GM23338 (cell line): ENCODE measurements at regions not wholly inside any gene's neighbourhood (a gene's known extent, or its start where the extent isn't known, plus 50 kb on each side); places are given as distances from the start of the nearest gene placed in this dataset.
A peak's percentile ranks its signal among the peaks of the same experiment; 100 is the strongest.

Experiments used
- ATAC-seq: fragments of 200-7000 bp; cut with Tn5 transposase; 3 replicates; pipeline ENCODE4 v1.9.1; 2020
- DNase-seq: peaks from one replicate; pipeline ENCODE4 v3.0.0-alpha.2; 2015; ENCODE audit warnings: low spot score
- H2AFZ ChIP-seq: fragments of 200-600 bp; sonication (generic); 2 replicates; pipeline ENCODE4 v1.8.0; 2016; ENCODE audit warnings: antibody characterized with exemption, mild to moderate bottlenecking, moderate library complexity
- H3F3A ChIP-seq: fragments of 200-600 bp; sonication (generic); replicated peaks from 2 replicates; pipeline ENCODE4 v1.8.0; 2017; ENCODE audit warnings: antibody characterized with exemption, mixed run types, low read depth
- H3K27ac ChIP-seq: fragments of 200-600 bp; sonication (generic); 2 replicates; pipeline ENCODE4 v1.6.1; 2016; ENCODE audit warnings: low read depth
- H3K27me3 ChIP-seq: fragments of 200-600 bp; sonication (generic); 2 replicates; pipeline ENCODE4 v1.8.0; 2016; ENCODE audit warnings: mild to moderate bottlenecking, mixed run types, moderate library complexity; ENCODE audit not compliant: insufficient read depth
- H3K36me3 ChIP-seq: fragments of 200-600 bp; sonication (generic); 2 replicates; pipeline ENCODE4 v1.8.0; 2016; ENCODE audit warnings: mild to moderate bottlenecking; ENCODE audit not compliant: insufficient read depth
- H3K4me1 ChIP-seq: fragments of 200-600 bp; sonication (generic); 2 replicates; pipeline ENCODE4 v1.8.0; 2016; ENCODE audit warnings: mild to moderate bottlenecking, moderate library complexity; ENCODE audit not compliant: insufficient read depth
- H3K4me2 ChIP-seq: fragments of 200-600 bp; sonication (generic); 2 replicates; pipeline ENCODE4 v1.7.1; 2017; ENCODE audit warnings: mixed run types
- H3K4me3 ChIP-seq: fragments of 200-600 bp; sonication (generic); 2 replicates; pipeline ENCODE4 v1.6.1; 2016; ENCODE audit warnings: mixed run types
- H3K79me2 ChIP-seq: fragments of 200-600 bp; sonication (generic); replicated peaks from 2 replicates; pipeline ENCODE4 v1.8.0; 2017; ENCODE audit warnings: mild to moderate bottlenecking; ENCODE audit not compliant: insufficient read depth
- H3K9me2 ChIP-seq: fragments of 200-600 bp; sonication (generic); 2 replicates; pipeline ENCODE4 v1.8.0; 2017; ENCODE audit not compliant: insufficient read depth
- H4K20me1 ChIP-seq: fragments of 200-600 bp; sonication (generic); replicated peaks from 2 replicates; pipeline ENCODE4 v1.8.0; 2017; ENCODE audit warnings: mild to moderate bottlenecking; ENCODE audit not compliant: insufficient read depth
- H3K27ac Mint-ChIP-seq: 2 replicates; pipeline ENCODE4 v1.8.0; 2020; ENCODE audit warnings: inconsistent platforms, mild to moderate bottlenecking, moderate library complexity, mixed read lengths
- H3K27me3 Mint-ChIP-seq: 3 replicates; pipeline ENCODE4 v1.8.0; 2022; ENCODE audit warnings: low read depth, mild to moderate bottlenecking, moderate library complexity, mixed read lengths, inconsistent platforms; ENCODE audit not compliant: insufficient read depth, poor library complexity
- H3K36me3 Mint-ChIP-seq: 3 replicates; pipeline ENCODE4 v1.8.0; 2021; ENCODE audit warnings: low read depth, mild to moderate bottlenecking, inconsistent platforms, moderate library complexity, mixed read lengths
- H3K4me1 Mint-ChIP-seq: 3 replicates; pipeline ENCODE4 v1.8.0; 2020; ENCODE audit warnings: mild to moderate bottlenecking, inconsistent platforms, mixed read lengths
- H3K4me3 Mint-ChIP-seq: 3 replicates; pipeline ENCODE4 v1.8.0; 2021; ENCODE audit warnings: moderate library complexity, mild to moderate bottlenecking, inconsistent platforms, mixed read lengths
- H3K9me3 Mint-ChIP-seq: 3 replicates; pipeline ENCODE4 v1.8.0; 2020; ENCODE audit warnings: moderate library complexity, mild to moderate bottlenecking, inconsistent platforms, mixed read lengths
- EZH2phosphoT487 ChIP-seq: fragments of 200-600 bp; sonication (generic); IDR thresholded peaks from one replicate; pipeline ENCODE4 v1.8.1; 2018; ENCODE audit warnings: antibody characterized with exemption; ENCODE audit not compliant: unreplicated experiment
- JUNB ChIP-seq: IDR thresholded peaks from one replicate; pipeline ENCODE4 v1.6.1; 2016; ENCODE audit warnings: antibody characterized with exemption; ENCODE audit not compliant: unreplicated experiment
- NANOG ChIP-seq: IDR thresholded peaks from 2 replicates; pipeline ENCODE4 v1.6.1; 2016; ENCODE audit warnings: antibody characterized with exemption, borderline replicate concordance
- POLR2AphosphoS5 ChIP-seq: IDR thresholded peaks from 2 replicates; pipeline ENCODE4 v1.6.1; 2016; ENCODE audit warnings: antibody characterized with exemption, low read depth
- STAT1 ChIP-seq: IDR thresholded peaks from one replicate; pipeline ENCODE4 v1.6.1; 2016; ENCODE audit warnings: antibody characterized with exemption; ENCODE audit not compliant: unreplicated experiment
- ZNF331 ChIP-seq: fragments of 250-450 bp; sonication (Bioruptor Pico); IDR thresholded peaks from 2 replicates; pipeline ENCODE4 v1.5.0; 2020; ENCODE audit warnings: low read depth, mild to moderate bottlenecking, moderate library complexity
- TF ChIP-seq, protein P1 (sequence below): IDR thresholded peaks from one replicate; pipeline ENCODE4 v1.6.1; 2018; ENCODE audit warnings: antibody characterized with exemption; ENCODE audit not compliant: unreplicated experiment
- TF ChIP-seq, protein P2 (sequence below), 2 experiments: fragments of 200-600 bp in 1 of 2; sonication (generic) in 1 of 2; conservative IDR thresholded peaks; 2 replicates each; pipeline versions ENCODE4 v1.5.1 to v1.6.1; 2016 to 2017; ENCODE audit warnings: antibody characterized with exemption in 2 of 2, low read depth in 2 of 2, mild to moderate bottlenecking in 2 of 2, moderate library complexity in 1 of 2
- TF ChIP-seq, protein P3 (sequence below): fragments of 250-450 bp; sonication (Bioruptor Pico); IDR thresholded peaks from 2 replicates; pipeline ENCODE4 v1.5.0; 2020; ENCODE audit warnings: mild to moderate bottlenecking, moderate library complexity

DNA sequence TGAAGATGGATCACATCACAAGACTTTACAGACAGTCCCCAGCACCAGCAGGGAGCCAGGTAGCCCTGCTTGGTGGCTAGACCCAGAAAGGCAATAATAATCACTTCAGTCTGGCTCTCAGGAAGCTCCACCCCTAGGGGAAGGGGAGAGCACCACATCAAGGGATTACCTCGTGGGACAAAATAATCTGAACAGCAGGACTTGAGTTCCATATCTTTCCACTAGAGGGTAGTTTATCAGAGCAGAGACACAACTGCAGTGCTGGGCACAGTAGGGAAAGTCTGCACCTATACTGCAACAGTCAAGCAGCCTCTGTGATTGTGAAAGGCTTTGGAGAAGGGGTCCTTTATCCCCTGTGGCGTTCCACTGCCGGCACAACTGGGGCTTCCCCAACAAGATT lies 547.0 kb upstream of the POU3F4 start:
- H4K20me1 ChIP-seq: no peaks in the 10 kb centered on the region
- Mint-ChIP-seq H3K27me3 (no peaks in the 10 kb centered on the region), H3K4me1 (no peaks in the 10 kb centered on the region), H3K27ac (no peak overlapping the region), H3K4me3 (no peak overlapping the region), H3K36me3 (no peaks in the 10 kb centered on the region), H3K9me3 (no peaks in the 10 kb centered on the region)
- peak; percentile 66 for ATAC-seq
- H3K27me3 ChIP-seq: no peaks in the 10 kb centered on the region
- H3K4me3 ChIP-seq: no peak overlapping the region
- DNase-seq: peak; percentile 15
- H3K36me3 ChIP-seq: no peaks in the 10 kb centered on the region
- H3K27ac ChIP-seq: no peak overlapping the region
- no peaks in the 10 kb centered on the region for H3K79me2 ChIP-seq
- TF ChIP-seq STAT1 (no peak), EZH2phosphoT487 (no peak), JUNB (no peak), POLR2AphosphoS5 (no peak), ZNF331 (no peak)
- TF ChIP-seq, protein P1, sequence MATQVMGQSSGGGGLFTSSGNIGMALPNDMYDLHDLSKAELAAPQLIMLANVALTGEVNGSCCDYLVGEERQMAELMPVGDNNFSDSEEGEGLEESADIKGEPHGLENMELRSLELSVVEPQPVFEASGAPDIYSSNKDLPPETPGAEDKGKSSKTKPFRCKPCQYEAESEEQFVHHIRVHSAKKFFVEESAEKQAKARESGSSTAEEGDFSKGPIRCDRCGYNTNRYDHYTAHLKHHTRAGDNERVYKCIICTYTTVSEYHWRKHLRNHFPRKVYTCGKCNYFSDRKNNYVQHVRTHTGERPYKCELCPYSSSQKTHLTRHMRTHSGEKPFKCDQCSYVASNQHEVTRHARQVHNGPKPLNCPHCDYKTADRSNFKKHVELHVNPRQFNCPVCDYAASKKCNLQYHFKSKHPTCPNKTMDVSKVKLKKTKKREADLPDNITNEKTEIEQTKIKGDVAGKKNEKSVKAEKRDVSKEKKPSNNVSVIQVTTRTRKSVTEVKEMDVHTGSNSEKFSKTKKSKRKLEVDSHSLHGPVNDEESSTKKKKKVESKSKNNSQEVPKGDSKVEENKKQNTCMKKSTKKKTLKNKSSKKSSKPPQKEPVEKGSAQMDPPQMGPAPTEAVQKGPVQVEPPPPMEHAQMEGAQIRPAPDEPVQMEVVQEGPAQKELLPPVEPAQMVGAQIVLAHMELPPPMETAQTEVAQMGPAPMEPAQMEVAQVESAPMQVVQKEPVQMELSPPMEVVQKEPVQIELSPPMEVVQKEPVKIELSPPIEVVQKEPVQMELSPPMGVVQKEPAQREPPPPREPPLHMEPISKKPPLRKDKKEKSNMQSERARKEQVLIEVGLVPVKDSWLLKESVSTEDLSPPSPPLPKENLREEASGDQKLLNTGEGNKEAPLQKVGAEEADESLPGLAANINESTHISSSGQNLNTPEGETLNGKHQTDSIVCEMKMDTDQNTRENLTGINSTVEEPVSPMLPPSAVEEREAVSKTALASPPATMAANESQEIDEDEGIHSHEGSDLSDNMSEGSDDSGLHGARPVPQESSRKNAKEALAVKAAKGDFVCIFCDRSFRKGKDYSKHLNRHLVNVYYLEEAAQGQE: no peak
- TF ChIP-seq, protein P2, sequence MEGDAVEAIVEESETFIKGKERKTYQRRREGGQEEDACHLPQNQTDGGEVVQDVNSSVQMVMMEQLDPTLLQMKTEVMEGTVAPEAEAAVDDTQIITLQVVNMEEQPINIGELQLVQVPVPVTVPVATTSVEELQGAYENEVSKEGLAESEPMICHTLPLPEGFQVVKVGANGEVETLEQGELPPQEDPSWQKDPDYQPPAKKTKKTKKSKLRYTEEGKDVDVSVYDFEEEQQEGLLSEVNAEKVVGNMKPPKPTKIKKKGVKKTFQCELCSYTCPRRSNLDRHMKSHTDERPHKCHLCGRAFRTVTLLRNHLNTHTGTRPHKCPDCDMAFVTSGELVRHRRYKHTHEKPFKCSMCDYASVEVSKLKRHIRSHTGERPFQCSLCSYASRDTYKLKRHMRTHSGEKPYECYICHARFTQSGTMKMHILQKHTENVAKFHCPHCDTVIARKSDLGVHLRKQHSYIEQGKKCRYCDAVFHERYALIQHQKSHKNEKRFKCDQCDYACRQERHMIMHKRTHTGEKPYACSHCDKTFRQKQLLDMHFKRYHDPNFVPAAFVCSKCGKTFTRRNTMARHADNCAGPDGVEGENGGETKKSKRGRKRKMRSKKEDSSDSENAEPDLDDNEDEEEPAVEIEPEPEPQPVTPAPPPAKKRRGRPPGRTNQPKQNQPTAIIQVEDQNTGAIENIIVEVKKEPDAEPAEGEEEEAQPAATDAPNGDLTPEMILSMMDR (conservative IDR thresholded peaks at IDR 0.05; ENCODE audit: low read depth in 2 of 2): 0 out of 4 replicates have a peak, but pooled peaks have one; percentile 11 to 12
- no peak overlapping the region for H3K4me2 ChIP-seq
- no peaks in the 10 kb centered on the region for H3K4me1 ChIP-seq
- no peaks in the 10 kb centered on the region for H3F3A ChIP-seq
- H2AFZ ChIP-seq: no peak overlapping the region
- H3K9me2 ChIP-seq: no peaks in the 10 kb centered on the region

DNA sequence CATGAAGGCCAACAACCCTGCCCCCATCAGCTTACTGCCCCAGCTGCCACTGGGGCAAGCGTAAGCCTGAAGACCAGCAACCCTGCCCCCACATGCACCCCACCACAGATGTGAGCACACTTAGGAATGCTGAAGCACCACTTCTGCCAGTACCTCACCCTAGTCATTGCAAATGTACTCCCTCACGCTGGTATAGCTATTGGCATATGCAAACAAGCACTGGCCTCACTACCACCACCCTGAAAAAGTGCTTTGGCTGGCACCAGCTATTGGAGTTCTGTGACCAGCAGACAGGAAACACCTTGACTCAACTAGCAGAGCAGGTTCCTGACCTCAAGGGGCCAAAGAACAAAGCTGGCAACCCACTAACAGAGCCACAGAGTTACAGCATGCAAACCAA lies 534.4 kb upstream of the POU3F4 start:
- Histone ChIP-seq H3F3A (no peaks in the 10 kb centered on the region), H3K4me3 (no peak overlapping the region), H3K79me2 (no peaks in the 10 kb centered on the region), H3K27ac (no peak overlapping the region), H2AFZ (no peak overlapping the region), H3K4me2 (no peak overlapping the region), H3K27me3 (no peaks in the 10 kb centered on the region), H3K9me2 (no peaks in the 10 kb centered on the region), H3K36me3 (no peaks in the 10 kb centered on the region), H3K4me1 (no peaks in the 10 kb centered on the region), H4K20me1 (no peaks in the 10 kb centered on the region)
- no peak for DNase-seq
- no peak overlapping the region for H3K4me3 Mint-ChIP-seq
- H3K27me3 Mint-ChIP-seq: no peaks in the 10 kb centered on the region
- H3K4me1 Mint-ChIP-seq: peaks cover 6% of the 10 kb centered on the region; the same call in 1 of the 3 replicates
- H3K27ac Mint-ChIP-seq: no peak overlapping the region
- H3K36me3 Mint-ChIP-seq: no peaks in the 10 kb centered on the region
- no peak for ATAC-seq
- H3K9me3 Mint-ChIP-seq: no peaks in the 10 kb centered on the region
- TF ChIP-seq, protein P2 (conservative IDR thresholded peaks at IDR 0.05; ENCODE audit: low read depth in 2 of 2): no peak
- TF ChIP-seq, protein P3, sequence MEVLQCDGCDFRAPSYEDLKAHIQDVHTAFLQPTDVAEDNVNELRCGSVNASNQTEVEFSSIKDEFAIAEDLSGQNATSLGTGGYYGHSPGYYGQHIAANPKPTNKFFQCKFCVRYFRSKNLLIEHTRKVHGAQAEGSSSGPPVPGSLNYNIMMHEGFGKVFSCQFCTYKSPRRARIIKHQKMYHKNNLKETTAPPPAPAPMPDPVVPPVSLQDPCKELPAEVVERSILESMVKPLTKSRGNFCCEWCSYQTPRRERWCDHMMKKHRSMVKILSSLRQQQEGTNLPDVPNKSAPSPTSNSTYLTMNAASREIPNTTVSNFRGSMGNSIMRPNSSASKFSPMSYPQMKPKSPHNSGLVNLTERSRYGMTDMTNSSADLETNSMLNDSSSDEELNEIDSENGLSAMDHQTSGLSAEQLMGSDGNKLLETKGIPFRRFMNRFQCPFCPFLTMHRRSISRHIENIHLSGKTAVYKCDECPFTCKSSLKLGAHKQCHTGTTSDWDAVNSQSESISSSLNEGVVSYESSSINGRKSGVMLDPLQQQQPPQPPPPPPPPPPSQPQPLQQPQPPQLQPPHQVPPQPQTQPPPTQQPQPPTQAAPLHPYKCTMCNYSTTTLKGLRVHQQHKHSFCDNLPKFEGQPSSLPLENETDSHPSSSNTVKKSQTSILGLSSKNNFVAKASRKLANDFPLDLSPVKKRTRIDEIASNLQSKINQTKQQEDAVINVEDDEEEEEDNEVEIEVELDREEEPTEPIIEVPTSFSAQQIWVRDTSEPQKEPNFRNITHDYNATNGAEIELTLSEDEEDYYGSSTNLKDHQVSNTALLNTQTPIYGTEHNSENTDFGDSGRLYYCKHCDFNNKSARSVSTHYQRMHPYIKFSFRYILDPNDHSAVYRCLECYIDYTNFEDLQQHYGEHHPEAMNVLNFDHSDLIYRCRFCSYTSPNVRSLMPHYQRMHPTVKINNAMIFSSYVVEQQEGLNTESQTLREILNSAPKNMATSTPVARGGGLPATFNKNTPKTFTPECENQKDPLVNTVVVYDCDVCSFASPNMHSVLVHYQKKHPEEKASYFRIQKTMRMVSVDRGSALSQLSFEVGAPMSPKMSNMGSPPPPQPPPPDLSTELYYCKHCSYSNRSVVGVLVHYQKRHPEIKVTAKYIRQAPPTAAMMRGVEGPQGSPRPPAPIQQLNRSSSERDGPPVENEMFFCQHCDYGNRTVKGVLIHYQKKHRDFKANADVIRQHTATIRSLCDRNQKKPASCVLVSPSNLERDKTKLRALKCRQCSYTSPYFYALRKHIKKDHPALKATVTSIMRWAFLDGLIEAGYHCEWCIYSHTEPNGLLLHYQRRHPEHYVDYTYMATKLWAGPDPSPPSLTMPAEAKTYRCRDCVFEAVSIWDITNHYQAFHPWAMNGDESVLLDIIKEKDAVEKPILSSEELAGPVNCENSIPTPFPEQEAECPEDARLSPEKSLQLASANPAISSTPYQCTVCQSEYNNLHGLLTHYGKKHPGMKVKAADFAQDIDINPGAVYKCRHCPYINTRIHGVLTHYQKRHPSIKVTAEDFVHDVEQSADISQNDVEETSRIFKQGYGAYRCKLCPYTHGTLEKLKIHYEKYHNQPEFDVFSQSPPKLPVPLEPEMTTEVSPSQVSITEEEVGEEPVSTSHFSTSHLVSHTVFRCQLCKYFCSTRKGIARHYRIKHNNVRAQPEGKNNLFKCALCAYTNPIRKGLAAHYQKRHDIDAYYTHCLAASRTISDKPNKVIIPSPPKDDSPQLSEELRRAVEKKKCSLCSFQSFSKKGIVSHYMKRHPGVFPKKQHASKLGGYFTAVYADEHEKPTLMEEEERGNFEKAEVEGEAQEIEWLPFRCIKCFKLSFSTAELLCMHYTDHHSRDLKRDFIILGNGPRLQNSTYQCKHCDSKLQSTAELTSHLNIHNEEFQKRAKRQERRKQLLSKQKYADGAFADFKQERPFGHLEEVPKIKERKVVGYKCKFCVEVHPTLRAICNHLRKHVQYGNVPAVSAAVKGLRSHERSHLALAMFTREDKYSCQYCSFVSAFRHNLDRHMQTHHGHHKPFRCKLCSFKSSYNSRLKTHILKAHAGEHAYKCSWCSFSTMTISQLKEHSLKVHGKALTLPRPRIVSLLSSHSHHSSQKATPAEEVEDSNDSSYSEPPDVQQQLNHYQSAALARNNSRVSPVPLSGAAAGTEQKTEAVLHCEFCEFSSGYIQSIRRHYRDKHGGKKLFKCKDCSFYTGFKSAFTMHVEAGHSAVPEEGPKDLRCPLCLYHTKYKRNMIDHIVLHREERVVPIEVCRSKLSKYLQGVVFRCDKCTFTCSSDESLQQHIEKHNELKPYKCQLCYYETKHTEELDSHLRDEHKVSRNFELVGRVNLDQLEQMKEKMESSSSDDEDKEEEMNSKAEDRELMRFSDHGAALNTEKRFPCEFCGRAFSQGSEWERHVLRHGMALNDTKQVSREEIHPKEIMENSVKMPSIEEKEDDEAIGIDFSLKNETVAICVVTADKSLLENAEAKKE (CRISPR knock-in tag): no peak
- no peak for TF ChIP-seq NANOG
